PC-3 (cell line): ENCODE measurements at regions not wholly inside any gene's neighbourhood (a gene's known extent, or its start where the extent isn't known, plus 50 kb on each side); places are given as distances from the start of the nearest gene placed in this dataset.

Source experiments
- ATAC-seq: fragments of 200-7000 bp; cut with Tn5 transposase; 2 replicates; pipeline ENCODE4 v1.9.1; 2020; ENCODE audit warnings: mild to moderate bottlenecking, moderate library complexity
- BruUV-seq: library from RNA; stranded (reverse); fragments of 400-500 nt; replicated peaks from 2 replicates; lab custom pipeline; 2021; lab: Mats Ljungman, UMichigan
- CTCF ChIA-PET: fragments of 300-600 bp; sonication (Branson Sonifier 250); formaldehyde crosslinking; loops from one replicate; lab custom pipeline; 2022; ENCODE audit warnings: antibody characterized with exemption; lab: Charles Lee
- POLR2A ChIA-PET: fragments of 300-600 bp; sonication (Branson Sonifier 250); formaldehyde crosslinking; loops from one replicate; lab custom pipeline; 2022; ENCODE audit warnings: antibody characterized with exemption; ENCODE audit not compliant: unreplicated experiment; lab: Charles Lee
- DNase-seq: peaks from one replicate; pipeline ENCODE4 v3.0.0-alpha.2; 2015
- H2AFZ ChIP-seq: fragments of 300-600 bp; sonication (generic); 2 replicates; pipeline ENCODE4 v1.6.0; 2016; ENCODE audit warnings: antibody characterized with exemption, low read length
- H3F3A ChIP-seq: fragments of 300-600 bp; sonication (generic); one replicate; pipeline ENCODE4 v1.6.0; 2017; ENCODE audit warnings: antibody characterized with exemption, low read length, control low read depth, mild to moderate bottlenecking; ENCODE audit not compliant: unreplicated experiment
- H3K27ac ChIP-seq: fragments of 300-600 bp; sonication (generic); 2 replicates; pipeline ENCODE4 v1.5.1; 2016; ENCODE audit warnings: mild to moderate bottlenecking, low read length
- H3K27me3 ChIP-seq: fragments of 300-600 bp; sonication (generic); 2 replicates; pipeline ENCODE4 v1.6.1; 2016; ENCODE audit warnings: low read length, mixed read lengths
- H3K36me3 ChIP-seq: fragments of 300-600 bp; sonication (generic); 2 replicates; pipeline ENCODE4 v1.6.1; 2016; ENCODE audit warnings: low read depth, mixed run types, low read length, mixed read lengths
- H3K4me1 ChIP-seq: fragments of 300-600 bp; sonication (generic); 2 replicates; pipeline ENCODE4 v1.5.1; 2016; ENCODE audit warnings: low read length; ENCODE audit not compliant: insufficient read depth
- H3K4me2 ChIP-seq: fragments of 300-600 bp; sonication (generic); 2 replicates; pipeline ENCODE4 v1.6.0; 2016; ENCODE audit warnings: low read length
- H3K4me3 ChIP-seq: fragments of 300-600 bp; sonication (generic); 2 replicates; pipeline ENCODE4 v1.5.1; 2016; ENCODE audit warnings: mild to moderate bottlenecking, low read length, mixed read lengths
- H3K79me2 ChIP-seq: fragments of 300-600 bp; sonication (generic); 2 replicates; pipeline ENCODE4 v1.6.1; 2017; ENCODE audit warnings: low read length, mixed read lengths
- H3K9ac ChIP-seq: fragments of 300-600 bp; sonication (generic); 2 replicates; pipeline ENCODE4 v1.6.0; 2016; ENCODE audit warnings: mild to moderate bottlenecking, low read length
- H3K9me2 ChIP-seq: fragments of 300-600 bp; sonication (generic); replicated peaks from 2 replicates; pipeline ENCODE4 v1.6.1; 2016; ENCODE audit warnings: mixed run types, low read length, mixed read lengths
- H3K9me3 ChIP-seq: fragments of 300-600 bp; sonication (generic); 2 replicates; pipeline ENCODE4 v1.6.1; 2016; ENCODE audit warnings: low read length, mixed read lengths
- H4K20me1 ChIP-seq: fragments of 300-600 bp; sonication (generic); 2 replicates; pipeline ENCODE4 v1.6.1; 2016; ENCODE audit warnings: low read length, mixed read lengths
- CTCF ChIP-seq: fragments of 300-600 bp; sonication (generic); conservative IDR thresholded peaks from 2 replicates; pipeline ENCODE4 v1.5.1; 2017; ENCODE audit warnings: antibody characterized with exemption, low read depth, mild to moderate bottlenecking, low read length
- EZH2 ChIP-seq: fragments of 300-600 bp; sonication (generic); IDR thresholded peaks from one replicate; pipeline ENCODE4 v1.6.1; 2017; ENCODE audit warnings: antibody characterized with exemption, mild to moderate bottlenecking, low read length; ENCODE audit not compliant: unreplicated experiment
- EZH2phosphoT487 ChIP-seq: fragments of 300-600 bp; sonication (generic); IDR thresholded peaks from 2 replicates; pipeline ENCODE4 v1.6.1; 2018; ENCODE audit warnings: mild to moderate bottlenecking, antibody characterized with exemption, low read length, borderline replicate concordance
- intact Hi-C: fragments of 100-400 bp; cut with micrococcal nuclease; formaldehyde crosslinking; loops from 2 replicates; pipeline ENCODE4 v1.9.0; 2023

- Histone ChIP-seq H3K4me3 (no peak overlapping the region), H4K20me1 (no peaks in the 10 kb centered on the region), H3K27ac (no peak overlapping the region), H3K9ac (no peak overlapping the region), H3K9me2 (no peaks in the 10 kb centered on the region), H3F3A (no peaks in the 10 kb centered on the region), H3K4me2 (no peak overlapping the region), H3K79me2 (no peaks in the 10 kb centered on the region), H2AFZ (no peak overlapping the region), H3K9me3 (no peaks in the 10 kb centered on the region), H3K27me3 (no peaks in the 10 kb centered on the region), H3K36me3 (no peaks in the 10 kb centered on the region), H3K4me1 (no peaks in the 10 kb centered on the region)
- no peak for TF ChIP-seq CTCF
- no peak for TF ChIP-seq EZH2
- TF ChIP-seq EZH2phosphoT487: no peak
- no peak for DNase-seq
- intact Hi-C loops: no loop called here
- BruUV-seq: no TSS peak
- ChIA-PET CTCF (no interaction called here), POLR2A (no interaction called here)
- no peak for ATAC-seq
Measured at GRCh38 chr11:37747121-37747520, 1149.1 kb upstream of the RAG2 start.

GRCh38 chr11:37727371-37727770, 1129.3 kb upstream of the RAG2 start:
- no peak overlapping the region for H2AFZ ChIP-seq

GRCh38 chr11:37724315-37724714, 1126.3 kb upstream of the RAG2 start:
- Histone ChIP-seq H4K20me1 (no peaks in the 10 kb centered on the region), H3F3A (no peaks in the 10 kb centered on the region), H3K27me3 (no peaks in the 10 kb centered on the region), H3K9me3 (no peaks in the 10 kb centered on the region), H3K9ac (no peak overlapping the region), H3K9me2 (no peaks in the 10 kb centered on the region), H3K27ac (no peak overlapping the region), H3K36me3 (no peaks in the 10 kb centered on the region), H3K4me3 (no peak overlapping the region), H2AFZ (no peak overlapping the region), H3K79me2 (no peaks in the 10 kb centered on the region), H3K4me2 (no peak overlapping the region), H3K4me1 (peaks cover 16% of the 10 kb centered on the region)
- ChIA-PET POLR2A (no interaction called here), CTCF (no interaction called here)
- no peak for DNase-seq
- intact Hi-C loops: no loop called here
- TF ChIP-seq CTCF: no peak
- TF ChIP-seq EZH2: no peak
- no peak for TF ChIP-seq EZH2phosphoT487
- BruUV-seq: no TSS peak
- ATAC-seq: no peak

More at GRCh38 chr11:37727371-37727770, 1129.3 kb upstream of the RAG2 start:
- intact Hi-C loops: no loop called here
- Histone ChIP-seq H3K9ac (no peak overlapping the region), H4K20me1 (no peaks in the 10 kb centered on the region), H3K9me2 (no peaks in the 10 kb centered on the region), H3K4me3 (no peak overlapping the region), H3K4me1 (peaks cover 4% of the 10 kb centered on the region; the same call in 1 of the 2 replicates), H3K27ac (no peak overlapping the region), H3K27me3 (no peaks in the 10 kb centered on the region), H3F3A (no peaks in the 10 kb centered on the region), H3K36me3 (no peaks in the 10 kb centered on the region), H3K79me2 (no peaks in the 10 kb centered on the region), H3K9me3 (no peaks in the 10 kb centered on the region), H3K4me2 (no peak overlapping the region)
- TF ChIP-seq CTCF: no peak
- ATAC-seq: peak; percentile 40; the same call in 1 of the 2 replicates
- ChIA-PET POLR2A (no interaction called here), CTCF (no interaction called here)
- BruUV-seq: no TSS peak
- peak; percentile 48 for DNase-seq
